ENCODE measurements at regions not wholly inside any gene's neighbourhood (a gene's known extent, or its start where the extent isn't known, plus 50 kb on each side); places are given as distances from the start of the nearest gene placed in this dataset.

DNA sequence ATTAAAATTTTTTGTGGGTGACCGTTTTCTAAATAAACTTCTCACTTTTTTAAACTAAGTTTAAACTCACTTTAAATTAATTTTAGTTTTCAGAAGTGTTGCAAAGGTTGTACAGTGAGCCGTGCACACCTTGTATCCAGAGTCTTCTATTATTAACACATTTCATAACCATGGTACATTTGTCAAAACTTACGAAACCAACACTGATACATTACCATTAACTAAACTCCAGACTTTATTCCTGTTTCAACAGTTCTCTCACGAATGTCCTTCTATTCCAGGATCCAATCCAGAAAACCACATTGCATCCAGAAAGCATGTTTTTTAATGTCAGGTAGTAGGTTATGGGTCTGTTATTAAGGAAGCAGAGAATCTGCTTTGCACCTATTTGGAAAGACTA is 319.9 kb downstream of the CBLN4 start:
- no peaks in the 10 kb centered on the region for H3K27me3 ChIP-seq (ENCODE audit: control insufficient read depth, insufficient read depth, low read length)
- DNase-seq (ENCODE audit: low read depth) (no peak), FAIRE-seq (no peak)
- H3K4me3 ChIP-seq (ENCODE audit: low read depth, low read length): no peak overlapping the region
- TF ChIP-seq, protein P1, sequence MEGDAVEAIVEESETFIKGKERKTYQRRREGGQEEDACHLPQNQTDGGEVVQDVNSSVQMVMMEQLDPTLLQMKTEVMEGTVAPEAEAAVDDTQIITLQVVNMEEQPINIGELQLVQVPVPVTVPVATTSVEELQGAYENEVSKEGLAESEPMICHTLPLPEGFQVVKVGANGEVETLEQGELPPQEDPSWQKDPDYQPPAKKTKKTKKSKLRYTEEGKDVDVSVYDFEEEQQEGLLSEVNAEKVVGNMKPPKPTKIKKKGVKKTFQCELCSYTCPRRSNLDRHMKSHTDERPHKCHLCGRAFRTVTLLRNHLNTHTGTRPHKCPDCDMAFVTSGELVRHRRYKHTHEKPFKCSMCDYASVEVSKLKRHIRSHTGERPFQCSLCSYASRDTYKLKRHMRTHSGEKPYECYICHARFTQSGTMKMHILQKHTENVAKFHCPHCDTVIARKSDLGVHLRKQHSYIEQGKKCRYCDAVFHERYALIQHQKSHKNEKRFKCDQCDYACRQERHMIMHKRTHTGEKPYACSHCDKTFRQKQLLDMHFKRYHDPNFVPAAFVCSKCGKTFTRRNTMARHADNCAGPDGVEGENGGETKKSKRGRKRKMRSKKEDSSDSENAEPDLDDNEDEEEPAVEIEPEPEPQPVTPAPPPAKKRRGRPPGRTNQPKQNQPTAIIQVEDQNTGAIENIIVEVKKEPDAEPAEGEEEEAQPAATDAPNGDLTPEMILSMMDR (IDR thresholded peaks at IDR 0.05; ENCODE audit: insufficient read depth, low read length, severe bottlenecking): no peak
- no peaks in the 10 kb centered on the region for H3K36me3 ChIP-seq (ENCODE audit: control insufficient read depth, insufficient read depth, low read length)

GRCh38 chr20:55684578-55684977 is 320.7 kb downstream of the CBLN4 start:
- no peak for DNase-seq (ENCODE audit: low read depth)
- FAIRE-seq: no peak
- Histone ChIP-seq H3K27me3 (ENCODE audit: control insufficient read depth, insufficient read depth, low read length) (no peaks in the 10 kb centered on the region), H3K4me3 (ENCODE audit: low read depth, low read length) (no peak overlapping the region), H3K36me3 (ENCODE audit: control insufficient read depth, insufficient read depth, low read length) (no peaks in the 10 kb centered on the region)
- TF ChIP-seq, protein P1 (IDR thresholded peaks at IDR 0.05; ENCODE audit: insufficient read depth, low read length, severe bottlenecking): no peak

GRCh38 chr20:55678970-55679667 is 326.2 kb downstream of the CBLN4 start:
- no peaks in the 10 kb centered on the region for H3K27me3 ChIP-seq (ENCODE audit: control insufficient read depth, insufficient read depth, low read length)
- H3K4me3 ChIP-seq (ENCODE audit: low read depth, low read length): no peak overlapping the region
- no peak for DNase-seq (ENCODE audit: low read depth)
- TF ChIP-seq, protein P1 (IDR thresholded peaks at IDR 0.05; ENCODE audit: insufficient read depth, low read length, severe bottlenecking): no peak
- FAIRE-seq: no peak
- no peaks in the 10 kb centered on the region for H3K36me3 ChIP-seq (ENCODE audit: control insufficient read depth, insufficient read depth, low read length)

GRCh38 chr20:55678126-55678525 is 327.2 kb downstream of the CBLN4 start:
- DNase-seq (ENCODE audit: low read depth) (no peak), FAIRE-seq (no peak)
- TF ChIP-seq, protein P1 (IDR thresholded peaks at IDR 0.05; ENCODE audit: insufficient read depth, low read length, severe bottlenecking): no peak

DNA sequence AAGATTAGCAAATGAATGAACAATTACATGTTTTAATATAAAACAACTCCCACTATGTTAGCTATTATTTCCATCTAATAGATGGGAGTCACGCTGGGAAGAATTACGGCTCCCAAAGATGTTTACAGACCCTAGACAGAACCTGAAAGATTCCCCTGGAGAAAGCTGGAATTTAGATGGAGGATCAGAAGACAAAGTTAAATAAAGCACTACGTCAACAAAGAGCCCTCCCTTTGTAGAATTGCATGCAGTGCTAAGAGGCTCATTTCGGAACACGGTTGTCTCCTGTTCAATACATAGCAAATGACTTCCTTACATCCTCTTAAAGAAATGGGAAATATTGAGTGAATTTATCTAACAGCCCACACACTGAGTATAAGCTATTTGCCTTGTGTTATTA is 328.3 kb downstream of the CBLN4 start:
- Histone ChIP-seq H3K36me3 (ENCODE audit: control insufficient read depth, insufficient read depth, low read length) (no peaks in the 10 kb centered on the region), H3K4me3 (ENCODE audit: low read depth, low read length) (no peak overlapping the region), H3K27me3 (ENCODE audit: control insufficient read depth, insufficient read depth, low read length) (no peaks in the 10 kb centered on the region)
- no peak for DNase-seq (ENCODE audit: low read depth)
- TF ChIP-seq, protein P1 (IDR thresholded peaks at IDR 0.05; ENCODE audit: insufficient read depth, low read length, severe bottlenecking): no peak
- no peak for FAIRE-seq

More at GRCh38 chr20:55678126-55678525, 327.2 kb downstream of the CBLN4 start:
- Histone ChIP-seq H3K27me3 (ENCODE audit: control insufficient read depth, insufficient read depth, low read length) (no peaks in the 10 kb centered on the region), H3K4me3 (ENCODE audit: low read depth, low read length) (no peak overlapping the region), H3K36me3 (ENCODE audit: control insufficient read depth, insufficient read depth, low read length) (no peaks in the 10 kb centered on the region)

GRCh38 chr20:55676097-55676496 is 329.2 kb downstream of the CBLN4 start:
- FAIRE-seq: no peak
- no peak for DNase-seq (ENCODE audit: low read depth)
- no peak overlapping the region for H3K4me3 ChIP-seq (ENCODE audit: low read depth, low read length)
- no peaks in the 10 kb centered on the region for H3K27me3 ChIP-seq (ENCODE audit: control insufficient read depth, insufficient read depth, low read length)
- no peaks in the 10 kb centered on the region for H3K36me3 ChIP-seq (ENCODE audit: control insufficient read depth, insufficient read depth, low read length)
- TF ChIP-seq, protein P1 (IDR thresholded peaks at IDR 0.05; ENCODE audit: insufficient read depth, low read length, severe bottlenecking): no peak

All from bronchial epithelial cell (primary cell).